ENCODE measurements at regions not wholly inside any gene's neighbourhood (a gene's known extent, or its start where the extent isn't known, plus 50 kb on each side); places are given as distances from the start of the nearest gene placed in this dataset.

GRCh38 chr3:162192340-162193029 is 695.9 kb downstream of the OTOL1 start:
- Histone ChIP-seq H3K27ac (ENCODE audit: low read depth in 1 of 2, low read length in 2 of 2) (no peak overlapping the region), H3K9ac (ENCODE audit: insufficient read depth, low read length, poor library complexity, severe bottlenecking) (no peak overlapping the region), H2AFZ (ENCODE audit: insufficient read depth, low read depth, low read length, poor library complexity, severe bottlenecking) (no peak overlapping the region), H3K27me3 (ENCODE audit: control insufficient read depth in 2 of 2, insufficient read depth in 2 of 2, low read length in 2 of 2) (no peaks in the 10 kb centered on the region), H3K4me2 (replicated peaks; ENCODE audit: extremely low read depth, low read length, poor library complexity, severe bottlenecking) (no peak overlapping the region), H3K4me3 (replicated peaks in 1 of 3; ENCODE audit: low read depth in 2 of 3, low read length in 3 of 3) (no peak overlapping the region), H3K4me1 (ENCODE audit: control insufficient read depth in 1 of 2, insufficient read depth in 2 of 2, low read length in 2 of 2) (no peaks in the 10 kb centered on the region), H3K9me3 (replicated peaks in 1 of 2; ENCODE audit: control insufficient read depth in 1 of 2, insufficient read depth in 1 of 2, low read length in 2 of 2) (peaks cover 0 to 8% of the 10 kb centered on the region in 2 donors), H4K20me1 (ENCODE audit: insufficient read depth, low read length) (no peaks in the 10 kb centered on the region), H3K36me3 (replicated peaks in 1 of 2; ENCODE audit: control insufficient read depth in 1 of 2, insufficient read depth in 2 of 2, low read length in 2 of 2) (no peaks in the 10 kb centered on the region), H3K79me2 (ENCODE audit: insufficient read depth, low read length) (no peaks in the 10 kb centered on the region)
- DNase-seq: no peak
- Mint-ChIP-seq H3K27ac (no peak overlapping the region), H3K36me3 (no peaks in the 10 kb centered on the region), H3K4me3 (no peak overlapping the region), H3K9me3 (peaks cover 0 to 9% (median 3%) of the 10 kb centered on the region in 7 donors), H3K4me1 (no peaks in the 10 kb centered on the region), H3K27me3 (ENCODE audit: low read depth in 3 of 3) (no peaks in the 10 kb centered on the region)
- no CpG with 5 or more reads among the region's 1 CpG for WGBS (ENCODE audit: insufficient coverage)
- intact Hi-C loops (cut with micrococcal nuclease): no loop called here
- no peak for TF ChIP-seq CTCF (IDR thresholded peaks at IDR 0.05)

GRCh38 chr3:162193148-162194095 is 696.8 kb downstream of the OTOL1 start:
- H4K20me1 ChIP-seq (ENCODE audit: insufficient read depth, low read length): no peaks in the 10 kb centered on the region
- Mint-ChIP-seq H3K4me3 (no peak overlapping the region), H3K4me1 (no peaks in the 10 kb centered on the region), H3K27ac (no peak overlapping the region), H3K36me3 (no peaks in the 10 kb centered on the region), H3K9me3 (peaks cover 0 to 7% (median 2%) of the 10 kb centered on the region in 7 donors), H3K27me3 (ENCODE audit: low read depth in 3 of 3) (no peaks in the 10 kb centered on the region)
- DNase-seq: no peak
- H2AFZ ChIP-seq (ENCODE audit: insufficient read depth, low read depth, low read length, poor library complexity, severe bottlenecking): no peak overlapping the region
- no peak overlapping the region for H3K9ac ChIP-seq (ENCODE audit: insufficient read depth, low read length, poor library complexity, severe bottlenecking)
- no peaks in the 10 kb centered on the region for H3K79me2 ChIP-seq (ENCODE audit: insufficient read depth, low read length)
- no peak overlapping the region for H3K27ac ChIP-seq (ENCODE audit: low read depth in 1 of 2, low read length in 2 of 2)
- H3K4me2 ChIP-seq (replicated peaks; ENCODE audit: extremely low read depth, low read length, poor library complexity, severe bottlenecking): no peak overlapping the region
- intact Hi-C loops (cut with micrococcal nuclease): no loop called here
- no CpG with 5 or more reads among the region's 4 CpGs for WGBS (ENCODE audit: insufficient coverage)
- H3K27me3 ChIP-seq (ENCODE audit: control insufficient read depth in 2 of 2, insufficient read depth in 2 of 2, low read length in 2 of 2): no peaks in the 10 kb centered on the region
- H3K4me1 ChIP-seq (ENCODE audit: control insufficient read depth in 1 of 2, insufficient read depth in 2 of 2, low read length in 2 of 2): no peaks in the 10 kb centered on the region
- H3K9me3 ChIP-seq (replicated peaks in 1 of 2; ENCODE audit: control insufficient read depth in 1 of 2, insufficient read depth in 1 of 2, low read length in 2 of 2): peaks cover 0 to 8% of the 10 kb centered on the region in 2 donors
- no peaks in the 10 kb centered on the region for H3K36me3 ChIP-seq (replicated peaks in 1 of 2; ENCODE audit: control insufficient read depth in 1 of 2, insufficient read depth in 2 of 2, low read length in 2 of 2)
- no peak overlapping the region for H3K4me3 ChIP-seq (replicated peaks in 1 of 3; ENCODE audit: low read depth in 2 of 3, low read length in 3 of 3)
- TF ChIP-seq CTCF (IDR thresholded peaks at IDR 0.05): no peak

Data from CD14-positive monocyte (primary cell).